GM21576 (cell line): ENCODE measurements at regions not wholly inside any gene's neighbourhood (a gene's known extent, or its start where the extent isn't known, plus 50 kb on each side); places are given as distances from the start of the nearest gene placed in this dataset.
"Not testable (repeated sequence)": the region's sequence is repeated elsewhere in the genome, so short reads cannot be mapped to it uniquely, and the experiment has no call there.

Experiments
- ATAC-seq: cut with Tn5 transposase; IDR thresholded peaks from one replicate; pipeline ENCODE4 v1.9.1; 2021; ENCODE audit warnings: mild to moderate bottlenecking, moderate library complexity; ENCODE audit not compliant: unreplicated experiment

GRCh38 chr6:69489970-69490369, 306.8 kb downstream of the LMBRD1 start:
- ATAC-seq = no peak

- ATAC-seq = no peak
These were observed 309.1 kb downstream of the LMBRD1 start for GRCh38 chr6:69487688-69488087.

GRCh38 chr6:69466979-69467570, 329.7 kb downstream of the LMBRD1 start:
- ATAC-seq = no peak

- ATAC-seq = no peak
These were observed 330.9 kb downstream of the LMBRD1 start for GRCh38 chr6:69465866-69466265.

GRCh38 chr6:69456086-69456485, 340.7 kb downstream of the LMBRD1 start:
- no peak for ATAC-seq

GRCh38 chr6:69454619-69455018, 342.2 kb downstream of the LMBRD1 start:
- ATAC-seq = not testable (repeated sequence)

- ATAC-seq = not testable (repeated sequence)
These were observed 346.3 kb downstream of the LMBRD1 start for GRCh38 chr6:69450493-69450892.

- ATAC-seq = no peak
These were observed 346.9 kb downstream of the LMBRD1 start for GRCh38 chr6:69449887-69450286.
